ENCODE measurements at regions not wholly inside any gene's neighbourhood (a gene's known extent, or its start where the extent isn't known, plus 50 kb on each side); places are given as distances from the start of the nearest gene placed in this dataset.

GRCh38 chr2:149931486-149931885, 343.9 kb upstream of the MMADHC start:
- TF ChIP-seq EZH2 (IDR thresholded peaks at IDR 0.05; ENCODE audit: insufficient read depth, poor library complexity, severe bottlenecking) (no peak), EZH2phosphoT487 (IDR thresholded peaks at IDR 0.05; ENCODE audit: insufficient read depth, low read depth) (no peak)
